Right atrium auricular region (tissue), 2 donors: ENCODE measurements at regions not wholly inside any gene's neighbourhood (a gene's known extent, or its start where the extent isn't known, plus 50 kb on each side); places are given as distances from the start of the nearest gene placed in this dataset.

Experiments used
- DNase-seq: peaks from one replicate; pipeline ENCODE4 v3.0.0-alpha.2; 2019; ENCODE audit warnings: low spot score
- H3K27ac ChIP-seq, 2 donors: fragments of 200-600 bp; sonication (generic); 1 replicate in 1 of 2; 2 replicates in 1 of 2; pipeline ENCODE4 v1.5.1; 2016 to 2019
- H3K27me3 ChIP-seq, 2 donors: fragments of 200-600 bp; sonication (generic); one replicate each; pipeline versions ENCODE4 v1.5.1 to v1.6.0; 2017 to 2019
- H3K36me3 ChIP-seq: fragments of 200-600 bp; sonication (generic); one replicate; pipeline ENCODE4 v1.5.1; 2016
- H3K4me1 ChIP-seq, 2 donors: fragments of 200-600 bp; sonication (generic); one replicate each; pipeline versions ENCODE4 v1.5.1 to v1.6.0; 2017 to 2019
- H3K4me3 ChIP-seq, 2 donors: fragments of 200-600 bp; sonication (generic); 1 replicate in 1 of 2; 2 replicates in 1 of 2; pipeline ENCODE4 v1.5.1; 2017 to 2019; ENCODE audit warnings: mild to moderate bottlenecking in 1 of 2, moderate library complexity in 1 of 2
- H3K9me3 ChIP-seq, 2 donors: fragments of 200-600 bp; sonication (generic); one replicate each; pipeline ENCODE4 v1.5.1; 2019
- TF ChIP-seq, protein P1 (sequence below), 2 donors: fragments of 200-600 bp; sonication (generic); IDR thresholded peaks; one replicate each; pipeline ENCODE4 v1.5.1; 2019; ENCODE audit warnings: antibody characterized with exemption in 2 of 2

DNA sequence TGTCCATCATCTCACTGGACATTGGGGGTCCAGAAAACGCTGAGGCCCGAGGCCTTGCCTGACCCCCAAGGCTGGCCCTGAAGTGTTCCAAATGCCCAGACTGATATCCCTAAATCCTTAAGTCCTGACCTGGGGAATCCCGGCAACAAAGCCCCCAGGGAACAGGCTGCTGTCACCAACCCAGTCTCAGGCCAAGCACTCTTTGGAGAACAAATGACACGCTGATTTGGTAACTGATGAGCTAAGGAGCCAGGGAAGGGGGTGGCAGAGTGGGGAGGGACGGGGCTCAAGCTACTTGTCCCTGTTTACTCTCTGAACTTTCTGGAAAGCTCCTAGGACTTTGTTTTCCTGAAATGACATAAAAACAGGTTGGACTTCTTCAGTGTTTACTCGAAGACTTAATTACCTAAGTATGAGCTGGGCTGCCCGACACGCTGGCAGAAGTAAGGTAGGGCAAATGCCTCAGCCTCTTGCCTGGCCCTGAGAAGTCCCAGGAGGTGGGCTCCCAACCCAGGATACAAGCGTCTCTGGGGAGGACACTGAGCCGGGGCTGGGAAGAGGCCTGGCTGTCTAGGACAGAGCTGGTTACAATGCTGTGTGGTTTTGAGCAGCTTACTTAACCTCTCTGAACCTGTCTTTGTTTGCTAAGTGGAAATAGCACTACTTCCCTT is 105.5 kb upstream of the GLI2 start:
- Histone ChIP-seq H3K9me3 (no peaks in the 10 kb centered on the region), H3K27me3 (no peaks in the 10 kb centered on the region), H3K4me3 (no peak overlapping the region), H3K27ac (no peak overlapping the region), H3K36me3 (no peaks in the 10 kb centered on the region), H3K4me1 (no peaks in the 10 kb centered on the region)
- TF ChIP-seq, protein P1, sequence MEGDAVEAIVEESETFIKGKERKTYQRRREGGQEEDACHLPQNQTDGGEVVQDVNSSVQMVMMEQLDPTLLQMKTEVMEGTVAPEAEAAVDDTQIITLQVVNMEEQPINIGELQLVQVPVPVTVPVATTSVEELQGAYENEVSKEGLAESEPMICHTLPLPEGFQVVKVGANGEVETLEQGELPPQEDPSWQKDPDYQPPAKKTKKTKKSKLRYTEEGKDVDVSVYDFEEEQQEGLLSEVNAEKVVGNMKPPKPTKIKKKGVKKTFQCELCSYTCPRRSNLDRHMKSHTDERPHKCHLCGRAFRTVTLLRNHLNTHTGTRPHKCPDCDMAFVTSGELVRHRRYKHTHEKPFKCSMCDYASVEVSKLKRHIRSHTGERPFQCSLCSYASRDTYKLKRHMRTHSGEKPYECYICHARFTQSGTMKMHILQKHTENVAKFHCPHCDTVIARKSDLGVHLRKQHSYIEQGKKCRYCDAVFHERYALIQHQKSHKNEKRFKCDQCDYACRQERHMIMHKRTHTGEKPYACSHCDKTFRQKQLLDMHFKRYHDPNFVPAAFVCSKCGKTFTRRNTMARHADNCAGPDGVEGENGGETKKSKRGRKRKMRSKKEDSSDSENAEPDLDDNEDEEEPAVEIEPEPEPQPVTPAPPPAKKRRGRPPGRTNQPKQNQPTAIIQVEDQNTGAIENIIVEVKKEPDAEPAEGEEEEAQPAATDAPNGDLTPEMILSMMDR (IDR thresholded peaks at IDR 0.05) = no peak
- no peak for DNase-seq

DNA sequence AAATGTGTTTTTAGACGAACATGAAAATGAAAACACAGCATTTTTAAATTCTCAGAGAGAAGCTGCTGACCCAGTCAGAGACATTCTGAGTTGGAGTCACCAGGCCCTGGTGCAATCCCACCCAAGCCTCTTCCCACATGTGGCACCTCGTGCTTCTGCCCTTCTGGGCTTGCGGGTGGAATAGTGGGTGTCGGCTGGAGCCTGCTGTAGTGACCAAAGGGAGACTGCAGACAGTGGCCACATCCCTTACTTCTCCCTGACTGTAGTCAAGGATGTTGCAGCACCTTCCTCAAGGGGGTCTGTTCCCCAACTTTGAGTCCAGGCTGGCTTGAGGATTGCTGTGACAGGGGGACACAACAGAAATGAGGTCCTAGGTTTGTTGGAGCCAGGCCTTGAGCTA is 104.4 kb upstream of the GLI2 start:
- Histone ChIP-seq H3K9me3 (no peaks in the 10 kb centered on the region), H3K4me1 (no peaks in the 10 kb centered on the region), H3K36me3 (no peaks in the 10 kb centered on the region), H3K4me3 (no peak overlapping the region), H3K27ac (no peak overlapping the region), H3K27me3 (no peaks in the 10 kb centered on the region)
- no peak for DNase-seq
- TF ChIP-seq, protein P1 (IDR thresholded peaks at IDR 0.05) = no peak

DNA sequence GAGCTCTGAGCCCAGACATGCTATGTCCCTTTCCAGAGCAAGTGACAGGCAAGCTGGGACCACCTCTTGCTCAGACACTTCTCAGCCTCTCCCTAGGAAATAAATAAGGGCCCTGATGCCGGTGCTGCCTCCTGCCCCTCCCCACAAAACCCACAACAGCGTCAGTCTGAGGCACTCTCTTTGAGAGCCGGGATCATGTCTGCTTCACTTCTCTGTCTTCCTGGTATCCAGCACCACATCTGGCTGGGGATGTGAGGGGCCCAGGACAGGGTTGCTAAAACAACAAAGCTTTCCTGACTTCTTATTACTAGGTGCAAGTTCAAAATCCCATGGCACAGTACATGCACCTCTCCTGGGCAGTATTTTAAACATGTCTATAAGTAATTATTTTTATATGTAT is 103.9 kb upstream of the GLI2 start:
- Histone ChIP-seq H3K27ac (no peak overlapping the region), H3K36me3 (no peaks in the 10 kb centered on the region), H3K4me3 (no peak overlapping the region), H3K4me1 (no peaks in the 10 kb centered on the region), H3K27me3 (no peaks in the 10 kb centered on the region), H3K9me3 (no peaks in the 10 kb centered on the region)
- TF ChIP-seq, protein P1 (IDR thresholded peaks at IDR 0.05) = no peak
- DNase-seq = no peak

DNA sequence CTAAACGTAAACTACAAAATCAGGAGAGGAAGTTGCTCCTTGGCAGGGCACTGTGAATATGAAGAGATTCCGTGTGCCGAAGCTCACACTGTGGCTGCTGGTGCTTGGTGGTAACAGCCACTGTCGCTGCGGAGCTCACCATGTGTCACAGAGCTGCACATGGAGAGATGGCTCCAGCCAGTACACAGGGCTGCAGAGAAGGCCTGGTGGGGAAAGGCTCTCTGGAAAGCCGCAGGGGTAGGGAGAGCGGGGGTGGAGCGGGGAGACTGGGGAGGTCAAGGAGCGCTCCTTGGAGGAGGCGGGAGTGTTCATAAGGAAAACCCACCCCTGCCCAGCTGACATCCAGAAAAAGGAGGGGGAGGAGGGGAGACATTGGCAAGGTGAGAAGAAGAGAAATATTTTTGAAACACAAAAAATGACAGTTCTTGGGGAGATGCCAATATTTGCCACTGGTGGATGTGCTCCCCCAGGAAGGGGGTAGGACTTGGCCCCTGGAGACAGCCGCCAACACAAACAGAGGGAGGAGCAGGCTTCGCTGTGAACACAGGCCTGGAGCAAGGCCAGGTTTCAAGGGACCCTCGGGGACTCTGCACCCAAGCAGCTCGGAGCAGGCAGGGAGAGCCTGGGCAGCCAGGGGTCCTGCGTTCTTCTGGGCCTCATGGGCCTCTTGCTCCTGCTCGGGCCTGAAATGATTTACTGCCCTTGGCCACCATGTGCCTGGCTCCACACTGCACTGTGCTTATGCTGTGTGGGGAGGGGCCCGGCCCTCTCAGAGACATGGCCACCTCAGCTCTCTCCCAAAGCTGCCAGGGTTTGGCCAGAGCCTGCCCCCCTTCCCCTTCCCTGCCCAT is 102.6 kb upstream of the GLI2 start:
- TF ChIP-seq, protein P1 (IDR thresholded peaks at IDR 0.05) = no peak
- H3K4me3 ChIP-seq = no peak overlapping the region
- H3K27ac ChIP-seq = no peak overlapping the region
- H3K9me3 ChIP-seq = no peaks in the 10 kb centered on the region
- H3K36me3 ChIP-seq = no peaks in the 10 kb centered on the region
- no peak for DNase-seq
- no peaks in the 10 kb centered on the region for H3K4me1 ChIP-seq
- no peaks in the 10 kb centered on the region for H3K27me3 ChIP-seq

- H3K27me3 ChIP-seq = no peaks in the 10 kb centered on the region
- no peaks in the 10 kb centered on the region for H3K36me3 ChIP-seq
- no peak overlapping the region for H3K27ac ChIP-seq
- H3K4me3 ChIP-seq = no peak overlapping the region
- DNase-seq = no peak
- no peaks in the 10 kb centered on the region for H3K4me1 ChIP-seq
- TF ChIP-seq, protein P1 (IDR thresholded peaks at IDR 0.05) = no peak
- no peaks in the 10 kb centered on the region for H3K9me3 ChIP-seq
Observed at GRCh38 chr2:120634533-120634932, 101.1 kb upstream of the GLI2 start.
